Nephron (organoid): ENCODE measurements at regions not wholly inside any gene's neighbourhood (a gene's known extent, or its start where the extent isn't known, plus 50 kb on each side); places are given as distances from the start of the nearest gene placed in this dataset.

Experiments
- H3K27ac Mint-ChIP-seq, 3 experiments: 2 replicates each; pipeline ENCODE4 v1.8.0; 2020; ENCODE audit warnings: mixed read lengths in 3 of 3, mild to moderate bottlenecking in 2 of 3, moderate library complexity in 1 of 3
- H3K27me3 Mint-ChIP-seq: 2 replicates; pipeline ENCODE4 v1.8.0; 2021; ENCODE audit warnings: low read depth, mild to moderate bottlenecking, moderate library complexity, mixed read lengths
- H3K36me3 Mint-ChIP-seq: 2 replicates; pipeline ENCODE4 v1.8.0; 2020; ENCODE audit warnings: low read depth, mixed read lengths
- H3K4me1 Mint-ChIP-seq: 2 replicates; pipeline ENCODE4 v1.8.0; 2020; ENCODE audit warnings: mixed read lengths
- H3K4me3 Mint-ChIP-seq, 3 experiments: 2 replicates each; pipeline ENCODE4 v1.8.0; 2020; ENCODE audit warnings: mild to moderate bottlenecking in 3 of 3, mixed read lengths in 3 of 3, moderate library complexity in 2 of 3
- H3K9me3 Mint-ChIP-seq: 2 replicates; pipeline ENCODE4 v1.8.0; 2020; ENCODE audit warnings: mixed read lengths
- CTCF ChIP-seq, 3 experiments: fragments of 200-600 bp; sonication (generic); IDR thresholded peaks; one replicate each; pipeline ENCODE4 v1.5.0; 2021; ENCODE audit warnings: antibody characterized with exemption in 3 of 3; ENCODE audit not compliant: unreplicated experiment in 3 of 3

- Mint-ChIP-seq H3K4me3 (no peak overlapping the region), H3K27me3 (no peaks in the 10 kb centered on the region), H3K27ac (no peak overlapping the region), H3K9me3 (peaks cover 21% of the 10 kb centered on the region), H3K36me3 (no peaks in the 10 kb centered on the region), H3K4me1 (no peaks in the 10 kb centered on the region)
- no peak for TF ChIP-seq CTCF (IDR thresholded peaks at IDR 0.05; ENCODE audit: unreplicated experiment in 3 of 3)
These were observed 455.3 kb upstream of the KIF2A start for GRCh38 chr5:61850696-61851095.

GRCh38 chr5:61854531-61854930 is 451.5 kb upstream of the KIF2A start:
- no peaks in the 10 kb centered on the region for H3K36me3 Mint-ChIP-seq
- no peaks in the 10 kb centered on the region for H3K4me1 Mint-ChIP-seq
- H3K27me3 Mint-ChIP-seq: no peaks in the 10 kb centered on the region
- no peak overlapping the region for H3K27ac Mint-ChIP-seq
- TF ChIP-seq CTCF (IDR thresholded peaks at IDR 0.05; ENCODE audit: unreplicated experiment in 3 of 3): no peak
- peaks cover 18% of the 10 kb centered on the region for H3K9me3 Mint-ChIP-seq
- no peak overlapping the region for H3K4me3 Mint-ChIP-seq

GRCh38 chr5:61860978-61861377 is 445.0 kb upstream of the KIF2A start:
- Mint-ChIP-seq H3K27ac (no peak overlapping the region), H3K9me3 (peaks cover 2% of the 10 kb centered on the region), H3K36me3 (no peaks in the 10 kb centered on the region), H3K27me3 (no peaks in the 10 kb centered on the region), H3K4me1 (no peaks in the 10 kb centered on the region), H3K4me3 (no peak overlapping the region)
- no peak for TF ChIP-seq CTCF (IDR thresholded peaks at IDR 0.05; ENCODE audit: unreplicated experiment in 3 of 3)

- Mint-ChIP-seq H3K36me3 (no peaks in the 10 kb centered on the region), H3K27me3 (peaks cover 3% of the 10 kb centered on the region), H3K4me3 (no peak overlapping the region), H3K4me1 (no peaks in the 10 kb centered on the region), H3K27ac (no peak overlapping the region), H3K9me3 (peaks cover 3% of the 10 kb centered on the region)
- no peak for TF ChIP-seq CTCF (IDR thresholded peaks at IDR 0.05; ENCODE audit: unreplicated experiment in 3 of 3)
These were observed 439.1 kb upstream of the KIF2A start for GRCh38 chr5:61866930-61867329.

- Mint-ChIP-seq H3K4me3 (no peak overlapping the region), H3K4me1 (no peaks in the 10 kb centered on the region), H3K27ac (no peak overlapping the region), H3K9me3 (peaks cover 14% of the 10 kb centered on the region), H3K27me3 (peaks cover 3% of the 10 kb centered on the region), H3K36me3 (peaks cover 7% of the 10 kb centered on the region)
- no peak for TF ChIP-seq CTCF (IDR thresholded peaks at IDR 0.05; ENCODE audit: unreplicated experiment in 3 of 3)
These were observed 436.7 kb upstream of the KIF2A start for GRCh38 chr5:61869333-61869732.

- H3K9me3 Mint-ChIP-seq: peaks cover 1% of the 10 kb centered on the region
- no peak overlapping the region for H3K4me3 Mint-ChIP-seq
These were observed 427.5 kb upstream of the KIF2A start for GRCh38 chr5:61878471-61878870.

More at GRCh38 chr5:61878471-61878870, 427.5 kb upstream of the KIF2A start:
- no peaks in the 10 kb centered on the region for H3K4me1 Mint-ChIP-seq
- H3K27me3 Mint-ChIP-seq: peaks cover 5% of the 10 kb centered on the region
- peaks cover under 1% of the 10 kb centered on the region for H3K36me3 Mint-ChIP-seq
- no peak overlapping the region for H3K27ac Mint-ChIP-seq
- TF ChIP-seq CTCF (IDR thresholded peaks at IDR 0.05; ENCODE audit: unreplicated experiment in 3 of 3): no peak
